ENCODE measurements at regions not wholly inside any gene's neighbourhood (a gene's known extent, or its start where the extent isn't known, plus 50 kb on each side); places are given as distances from the start of the nearest gene placed in this dataset.

- no peak overlapping the region for H2AFZ ChIP-seq (replicated peaks; ENCODE audit: low read length, poor library complexity)
- H3K36me3 ChIP-seq (ENCODE audit: control insufficient read depth, insufficient read depth, low read length) = no peaks in the 10 kb centered on the region
- no peaks in the 10 kb centered on the region for H3K4me1 ChIP-seq (ENCODE audit: control insufficient read depth, insufficient read depth, low read length)
- H3K9me3 ChIP-seq (ENCODE audit: control insufficient read depth, insufficient read depth, low read length) = no peaks in the 10 kb centered on the region
- H3K4me3 ChIP-seq (ENCODE audit: insufficient read depth, low read depth, low read length) = no peak overlapping the region
- dilution Hi-C loops (cut with HindIII; ENCODE audit: low sequenced_read_pairs, unreplicated experiment) = no loop called here
- CTCF ChIA-PET = no interaction called here
- ATAC-seq (ENCODE audit: low read depth) (no peak), DNase-seq (no peak)
- no peak overlapping the region for H2AK9ac ChIP-seq (replicated peaks; ENCODE audit: low read depth, low read length, poor library complexity)
- no peak overlapping the region for H2AK5ac ChIP-seq (ENCODE audit: low read depth, low read length)
- no peak overlapping the region for H4K5ac ChIP-seq (ENCODE audit: low read depth, low read length)
- BruUV-seq (replicated peaks) = no TSS peak
- H3K56ac ChIP-seq (ENCODE audit: extremely low read depth, insufficient read depth, low read length) = no peak overlapping the region
- H2BK120ac ChIP-seq (ENCODE audit: low read depth, low read length) = no peak overlapping the region
- H2BK20ac ChIP-seq (ENCODE audit: low read depth, low read length) = no peak overlapping the region
- no peak overlapping the region for H4K8ac ChIP-seq (ENCODE audit: low read depth in 2 of 2, low read length in 2 of 2)
- H3K23ac ChIP-seq (ENCODE audit: low read depth, low read length) = no peak overlapping the region
- H3K9ac ChIP-seq (ENCODE audit: low read depth, low read length) = no peak overlapping the region
- POLR2A ChIA-PET (ENCODE audit: unreplicated experiment) = no interaction called here
- H3K4ac ChIP-seq (ENCODE audit: low read depth, low read length) = no peak overlapping the region
- H3K27ac ChIP-seq (ENCODE audit: insufficient read depth, low read length) = no peak overlapping the region
- no peak overlapping the region for H3K4me2 ChIP-seq (ENCODE audit: low read depth, low read length)
- no peaks in the 10 kb centered on the region for H3K27me3 ChIP-seq (ENCODE audit: control insufficient read depth, insufficient read depth, low read length)
- H2BK15ac ChIP-seq (ENCODE audit: low read depth, low read length) = no peak overlapping the region
- in situ Hi-C loops (cut with MboI; ENCODE audit: low sequenced_read_pairs) = no loop called here
- no peak overlapping the region for H3K18ac ChIP-seq (ENCODE audit: low read depth, low read length)
- H4K91ac ChIP-seq (ENCODE audit: insufficient read depth, low read depth, low read length) = no peak overlapping the region
- no peak overlapping the region for H3K14ac ChIP-seq (replicated peaks; ENCODE audit: low read depth, low read length)
- no peaks in the 10 kb centered on the region for H3K79me1 ChIP-seq (ENCODE audit: low read depth in 1 of 2, low read length in 2 of 2)
- no peaks in the 10 kb centered on the region for H3K9me1 ChIP-seq (ENCODE audit: insufficient read depth, low read length)
- TF ChIP-seq BHLHE40 (IDR thresholded peaks at IDR 0.05; ENCODE audit: low read depth, low read length) (no peak), CEBPB (IDR thresholded peaks at IDR 0.05; ENCODE audit: low read depth, low read length) (no peak), CTCF (conservative IDR thresholded peaks at IDR 0.05; ENCODE audit: low read depth, low read length) (no peak), MAZ (IDR thresholded peaks at IDR 0.05; ENCODE audit: borderline replicate concordance, low read depth, low read length) (no peak)
- no peaks in the 10 kb centered on the region for H4K20me1 ChIP-seq (ENCODE audit: insufficient read depth, low read length)
- no peak overlapping the region for H2BK5ac ChIP-seq (ENCODE audit: low read depth, low read length, poor library complexity, severe bottlenecking)
- intact Hi-C loops (cut with micrococcal nuclease) = no loop called here
- no CpG with 5 or more reads among the region's 1 CpG for WGBS, 2 experiments (ENCODE audit: extremely low coverage in 2 of 2, insufficient read length in 1 of 2)
Measured at GRCh38 chr14:21964180-21964579, 290.6 kb upstream of the OR4E1 start.

Measured in IMR-90 (cell line).